HG03025 (cell line): ENCODE measurements at regions not wholly inside any gene's neighbourhood (a gene's known extent, or its start where the extent isn't known, plus 50 kb on each side); places are given as distances from the start of the nearest gene placed in this dataset.
"Not testable (repeated sequence)": the region's sequence is repeated elsewhere in the genome, so short reads cannot be mapped to it uniquely, and the experiment has no call there.

ENCODE experiments used
- ATAC-seq: cut with Tn5 transposase; IDR thresholded peaks from one replicate; pipeline ENCODE4 v1.9.1; 2021; ENCODE audit warnings: mild to moderate bottlenecking, moderate library complexity; ENCODE audit not compliant: unreplicated experiment, low FRiP score

GRCh38 chr3:75305901-75306300, 358.2 kb upstream of the FRG2C start:
- ATAC-seq: no peak

- ATAC-seq: not testable (repeated sequence)
These were observed 352.8 kb upstream of the FRG2C start for GRCh38 chr3:75311306-75311705.

- not testable (repeated sequence) for ATAC-seq
These were observed 351.7 kb upstream of the FRG2C start for GRCh38 chr3:75312469-75312868.

- not testable (repeated sequence) for ATAC-seq
These were observed 344.4 kb upstream of the FRG2C start for GRCh38 chr3:75319776-75320175.

GRCh38 chr3:75320369-75320768, 343.8 kb upstream of the FRG2C start:
- ATAC-seq: no peak

- no peak for ATAC-seq
These were observed 343.1 kb upstream of the FRG2C start for GRCh38 chr3:75321060-75321459.

- not testable (repeated sequence) for ATAC-seq
These were observed 340.2 kb upstream of the FRG2C start for GRCh38 chr3:75323936-75324335.

GRCh38 chr3:75325716-75326115, 338.4 kb upstream of the FRG2C start:
- ATAC-seq: no peak

GRCh38 chr3:75327453-75327852, 336.7 kb upstream of the FRG2C start:
- no peak for ATAC-seq

GRCh38 chr3:75329476-75330097, 334.5 kb upstream of the FRG2C start:
- ATAC-seq: no peak

GRCh38 chr3:75330446-75330845, 333.7 kb upstream of the FRG2C start:
- not testable (repeated sequence) for ATAC-seq

- not testable (repeated sequence) for ATAC-seq
These were observed 332.0 kb upstream of the FRG2C start for GRCh38 chr3:75332090-75332489.

- ATAC-seq: no peak
These were observed 331.3 kb upstream of the FRG2C start for GRCh38 chr3:75332794-75333193.

GRCh38 chr3:75334299-75334698, 329.8 kb upstream of the FRG2C start:
- no peak for ATAC-seq

- no peak for ATAC-seq
These were observed 326.8 kb upstream of the FRG2C start for GRCh38 chr3:75337226-75337900.

GRCh38 chr3:75338342-75338741, 325.8 kb upstream of the FRG2C start:
- ATAC-seq: no peak

- no peak for ATAC-seq
These were observed 322.6 kb upstream of the FRG2C start for GRCh38 chr3:75341324-75342067.

- ATAC-seq: no peak
These were observed 321.7 kb upstream of the FRG2C start for GRCh38 chr3:75342425-75342824.

- ATAC-seq: not testable (repeated sequence)
These were observed 313.6 kb upstream of the FRG2C start for GRCh38 chr3:75350536-75350935.

GRCh38 chr3:75362086-75362784, 301.9 kb upstream of the FRG2C start:
- not testable (repeated sequence) for ATAC-seq

GRCh38 chr3:75372964-75373363, 291.2 kb upstream of the FRG2C start:
- not testable (repeated sequence) for ATAC-seq
